Lung (tissue), 11 donors: ENCODE measurements at regions not wholly inside any gene's neighbourhood (a gene's known extent, or its start where the extent isn't known, plus 50 kb on each side); places are given as distances from the start of the nearest gene placed in this dataset.

Experiments
- ATAC-seq: fragments of 200-7000 bp; cut with Tn5 transposase; one replicate; pipeline ENCODE4 v1.9.1; 2020; ENCODE audit warnings: moderate number of reproducible peaks; ENCODE audit not compliant: insufficient read depth, low FRiP score
- DNase-seq, 3 donors: peaks; one replicate each; pipeline ENCODE4 v3.0.0-alpha.2; 2013 to 2017
- H3K27ac ChIP-seq, 2 donors: one replicate each; pipeline ENCODE4 v1.5.1; 2013; ENCODE audit warnings: mild to moderate bottlenecking in 2 of 2, moderate library complexity in 2 of 2, control low read depth in 1 of 2, inconsistent platforms in 1 of 2, low read depth in 1 of 2, low read length in 1 of 2
- H3K27me3 ChIP-seq, 3 donors: one replicate each; pipeline ENCODE4 v1.5.1; 2013; ENCODE audit warnings: low read length in 2 of 3; ENCODE audit not compliant: control insufficient read depth in 3 of 3, insufficient read depth in 3 of 3
- H3K36me3 ChIP-seq, 4 donors: one replicate each; pipeline ENCODE4 v1.5.1; 2013; ENCODE audit warnings: low read length in 4 of 4, mild to moderate bottlenecking in 1 of 4, moderate library complexity in 1 of 4; ENCODE audit not compliant: control insufficient read depth in 4 of 4, insufficient read depth in 4 of 4
- H3K4me1 ChIP-seq, 5 donors: one replicate each; pipeline ENCODE4 v1.5.1; 2013; ENCODE audit warnings: low read length in 5 of 5, mild to moderate bottlenecking in 2 of 5, moderate library complexity in 1 of 5; ENCODE audit not compliant: control insufficient read depth in 5 of 5, insufficient read depth in 5 of 5
- H3K4me3 ChIP-seq: one replicate; pipeline ENCODE4 v1.5.1; 2013; ENCODE audit warnings: mild to moderate bottlenecking, control low read depth, moderate library complexity
- H3K9ac ChIP-seq, 2 donors: one replicate each; pipeline ENCODE4 v1.5.1; 2013; ENCODE audit warnings: low read length in 2 of 2, control low read depth in 1 of 2; ENCODE audit not compliant: insufficient read depth in 1 of 2
- H3K9me3 ChIP-seq, 4 donors: one replicate each; pipeline ENCODE4 v1.5.1; 2013; ENCODE audit warnings: low read length in 3 of 4, mild to moderate bottlenecking in 1 of 4, moderate library complexity in 1 of 4; ENCODE audit not compliant: control insufficient read depth in 4 of 4, insufficient read depth in 3 of 4
- WGBS, 2 donors: extraction: QIAGEN DNeasy Blood & Tissue Kit; methylation state at CpG; one replicate each; pipeline ENCODE4 v1.1.7; 2013; 5-methylcytosine and 5-hydroxymethylcytosine counted together
- TF ChIP-seq, protein P1 (sequence below): IDR thresholded peaks from 2 replicates; pipeline ENCODE4 v1.5.1; 2012; ENCODE audit warnings: mild to moderate bottlenecking; ENCODE audit errors: control extremely low read depth, extremely low read depth
- donor health status: control.
- donor health status: control.
- donor health status: Bipolar disorder and iron deficiency.
- donor health status: healthy.
- donor health status: DM: yes; HTN: yes; CAD: no.

DNA sequence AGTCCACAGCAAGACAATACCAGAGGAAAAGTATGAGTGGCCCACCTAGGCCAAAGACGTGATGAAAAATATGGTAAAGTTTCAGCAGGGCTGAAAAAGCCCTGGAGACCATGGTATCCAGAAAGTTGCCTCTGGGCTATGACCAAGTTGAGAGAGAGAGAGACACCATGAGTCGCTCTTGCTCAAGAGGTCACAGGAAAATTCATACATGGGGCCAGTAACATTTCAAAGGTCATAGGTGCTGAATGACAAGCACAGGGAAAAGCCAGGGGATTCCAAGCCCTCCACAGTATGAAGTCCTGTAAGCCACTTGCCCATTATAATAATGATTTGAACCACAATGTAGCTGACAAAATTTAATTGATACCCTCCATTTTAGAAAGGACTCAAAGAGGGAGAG lies 657.7 kb upstream of the CITED2 start:
- no peak overlapping the region for H3K9ac ChIP-seq
- H3K27ac ChIP-seq: no peak overlapping the region
- peaks cover 0 to 2% (median 0%) of the 10 kb centered on the region in 3 donors for H3K27me3 ChIP-seq
- WGBS, 2 donors: 93 to 98% methylated on average over 2 of the region's 2 CpGs
- peaks cover 0 to 9% (median under 1%) of the 10 kb centered on the region in 4 donors for H3K9me3 ChIP-seq
- ATAC-seq (no peak), DNase-seq (no peak)
- TF ChIP-seq, protein P1, sequence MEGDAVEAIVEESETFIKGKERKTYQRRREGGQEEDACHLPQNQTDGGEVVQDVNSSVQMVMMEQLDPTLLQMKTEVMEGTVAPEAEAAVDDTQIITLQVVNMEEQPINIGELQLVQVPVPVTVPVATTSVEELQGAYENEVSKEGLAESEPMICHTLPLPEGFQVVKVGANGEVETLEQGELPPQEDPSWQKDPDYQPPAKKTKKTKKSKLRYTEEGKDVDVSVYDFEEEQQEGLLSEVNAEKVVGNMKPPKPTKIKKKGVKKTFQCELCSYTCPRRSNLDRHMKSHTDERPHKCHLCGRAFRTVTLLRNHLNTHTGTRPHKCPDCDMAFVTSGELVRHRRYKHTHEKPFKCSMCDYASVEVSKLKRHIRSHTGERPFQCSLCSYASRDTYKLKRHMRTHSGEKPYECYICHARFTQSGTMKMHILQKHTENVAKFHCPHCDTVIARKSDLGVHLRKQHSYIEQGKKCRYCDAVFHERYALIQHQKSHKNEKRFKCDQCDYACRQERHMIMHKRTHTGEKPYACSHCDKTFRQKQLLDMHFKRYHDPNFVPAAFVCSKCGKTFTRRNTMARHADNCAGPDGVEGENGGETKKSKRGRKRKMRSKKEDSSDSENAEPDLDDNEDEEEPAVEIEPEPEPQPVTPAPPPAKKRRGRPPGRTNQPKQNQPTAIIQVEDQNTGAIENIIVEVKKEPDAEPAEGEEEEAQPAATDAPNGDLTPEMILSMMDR: no peak
- H3K4me1 ChIP-seq: no peaks in the 10 kb centered on the region
- no peaks in the 10 kb centered on the region for H3K36me3 ChIP-seq
- no peak overlapping the region for H3K4me3 ChIP-seq

DNA sequence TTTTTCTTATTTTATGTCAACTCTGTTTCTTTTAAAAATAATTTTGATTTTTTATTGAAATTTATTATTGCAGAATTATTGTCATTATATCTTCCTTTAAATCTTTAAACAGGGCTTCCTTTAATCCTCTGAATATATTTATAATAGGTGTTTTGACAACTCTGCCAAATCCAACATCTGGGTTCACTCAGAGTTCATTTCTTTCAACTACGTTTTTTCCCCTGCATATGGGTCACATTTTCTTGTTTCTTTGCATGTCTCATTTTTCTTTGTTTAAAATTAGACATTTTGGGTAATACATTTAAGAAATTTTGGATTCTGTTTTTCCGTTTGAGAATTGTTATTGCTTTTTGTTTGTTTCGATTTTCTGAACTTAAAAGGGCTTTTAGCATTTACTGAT lies 655.1 kb upstream of the CITED2 start:
- Histone ChIP-seq H3K27me3 (peaks cover 0 to 2% (median 0%) of the 10 kb centered on the region in 3 donors), H3K4me1 (no peaks in the 10 kb centered on the region), H3K4me3 (no peak overlapping the region), H3K36me3 (no peaks in the 10 kb centered on the region), H3K9ac (no peak overlapping the region), H3K9me3 (peaks cover 0 to 1% (median 0%) of the 10 kb centered on the region in 4 donors), H3K27ac (no peak overlapping the region)
- DNase-seq: no peak
- TF ChIP-seq, protein P1: no peak
- ATAC-seq: no peak
- 82 to 86% methylated on average over 3 of the region's 3 CpGs for WGBS, 2 donors

DNA sequence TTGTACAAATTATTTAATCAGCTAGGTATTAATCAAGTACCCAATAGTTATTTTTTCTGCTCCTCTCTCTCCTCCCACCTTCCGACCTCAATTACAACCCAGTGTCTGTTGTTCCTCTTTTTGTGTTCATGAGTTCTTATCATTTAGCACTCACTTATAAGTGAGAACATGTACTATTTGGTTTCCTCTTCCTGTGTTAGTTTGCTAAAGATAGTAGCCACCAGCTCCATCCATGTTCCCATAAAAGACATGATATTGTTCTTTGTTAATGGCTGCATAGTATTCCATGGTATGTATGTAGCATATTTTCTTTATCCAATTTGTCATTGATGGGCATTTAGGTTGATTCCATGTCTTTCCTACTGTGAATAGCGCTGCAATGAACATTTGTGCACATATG lies 652.8 kb upstream of the CITED2 start:
- H3K27ac ChIP-seq: no peak overlapping the region
- peaks cover 0 to 1% (median 0%) of the 10 kb centered on the region in 3 donors for H3K27me3 ChIP-seq
- no peak overlapping the region for H3K9ac ChIP-seq
- TF ChIP-seq, protein P1: no peak
- H3K4me3 ChIP-seq: no peak overlapping the region
- no peak for DNase-seq
- H3K36me3 ChIP-seq: no peaks in the 10 kb centered on the region
- no peaks in the 10 kb centered on the region for H3K4me1 ChIP-seq
- peaks cover 0 to 1% (median 0%) of the 10 kb centered on the region in 4 donors for H3K9me3 ChIP-seq
- no peak for ATAC-seq
- WGBS, 2 donors: 66 to 89% methylated on average over 2 of the region's 2 CpGs

DNA sequence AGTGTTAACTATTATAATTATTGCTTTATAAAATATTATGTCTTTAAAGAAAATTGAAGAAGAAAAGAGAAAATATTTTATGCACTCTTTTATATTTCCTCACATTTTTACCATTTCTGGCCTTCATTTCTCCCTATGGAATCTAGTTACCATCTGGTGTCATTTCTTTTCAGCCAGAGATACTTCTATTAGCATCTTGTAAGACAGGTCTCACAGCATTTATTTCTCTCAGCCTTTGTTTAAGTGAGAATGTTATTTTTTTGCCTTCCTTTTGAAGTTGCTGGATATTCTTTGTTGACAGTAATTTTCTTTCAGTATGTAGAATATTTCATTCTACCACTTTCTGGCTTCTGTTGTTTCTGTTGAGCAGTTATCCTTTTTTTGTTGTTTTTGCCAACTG lies 652.1 kb upstream of the CITED2 start:
- DNase-seq (no peak), ATAC-seq (no peak)
- H3K4me1 ChIP-seq: no peaks in the 10 kb centered on the region
- no peak overlapping the region for H3K4me3 ChIP-seq
- H3K9ac ChIP-seq: no peak overlapping the region
- H3K27ac ChIP-seq: no peak overlapping the region
- TF ChIP-seq, protein P1: no peak
- no peaks in the 10 kb centered on the region for H3K36me3 ChIP-seq
- peaks cover 0 to 1% (median 0%) of the 10 kb centered on the region in 4 donors for H3K9me3 ChIP-seq
- H3K27me3 ChIP-seq: no peaks in the 10 kb centered on the region
